GM18505 (cell line): ENCODE measurements at regions not wholly inside any gene's neighbourhood (a gene's known extent, or its start where the extent isn't known, plus 50 kb on each side); places are given as distances from the start of the nearest gene placed in this dataset.

Experiments used
- ATAC-seq: cut with Tn5 transposase; IDR thresholded peaks from one replicate; pipeline ENCODE4 v1.9.1; 2021; ENCODE audit not compliant: unreplicated experiment
- POLR2A ChIP-seq: IDR thresholded peaks from 4 replicates; pipeline ENCODE4 v1.6.1; 2011; ENCODE audit warnings: borderline replicate concordance; ENCODE audit not compliant: insufficient read depth, insufficient read length; ENCODE audit errors: extremely low read depth

- ATAC-seq, result no peak
- no peak for TF ChIP-seq POLR2A
These were observed 191.7 kb downstream of the ANAPC1 start for GRCh38 chr2:111692311-111692710.

- no peak for TF ChIP-seq POLR2A
- ATAC-seq, result no peak
These were observed 189.3 kb downstream of the ANAPC1 start for GRCh38 chr2:111694700-111695101.

GRCh38 chr2:111695441-111696007 is 188.5 kb downstream of the ANAPC1 start:
- no peak for ATAC-seq
- no peak for TF ChIP-seq POLR2A

DNA sequence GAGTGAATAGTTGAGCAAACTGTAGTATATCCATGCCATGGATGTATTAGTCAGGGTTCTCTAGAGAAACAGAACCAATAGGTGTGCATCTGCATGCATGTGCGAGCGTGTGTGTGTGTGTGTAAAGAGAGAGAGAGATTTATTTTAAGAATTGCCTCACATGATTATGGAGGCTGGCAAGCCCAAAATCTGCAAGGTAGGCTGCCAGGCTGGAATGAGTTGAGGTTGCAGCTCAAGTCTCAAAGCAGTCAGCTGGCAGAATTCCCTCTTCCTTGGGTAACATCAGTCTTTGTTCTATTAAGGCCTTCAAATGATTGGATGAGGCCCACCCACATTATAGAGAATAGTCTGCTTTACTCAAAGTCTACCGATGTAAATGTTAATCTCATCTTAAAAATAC is 187.8 kb downstream of the ANAPC1 start:
- ATAC-seq, result no peak
- TF ChIP-seq POLR2A, result no peak

- ATAC-seq, result no peak
- no peak for TF ChIP-seq POLR2A
These were observed 186.4 kb downstream of the ANAPC1 start for GRCh38 chr2:111697560-111697959.

- TF ChIP-seq POLR2A, result no peak
These were observed 185.9 kb downstream of the ANAPC1 start for GRCh38 chr2:111698089-111698488.

DNA sequence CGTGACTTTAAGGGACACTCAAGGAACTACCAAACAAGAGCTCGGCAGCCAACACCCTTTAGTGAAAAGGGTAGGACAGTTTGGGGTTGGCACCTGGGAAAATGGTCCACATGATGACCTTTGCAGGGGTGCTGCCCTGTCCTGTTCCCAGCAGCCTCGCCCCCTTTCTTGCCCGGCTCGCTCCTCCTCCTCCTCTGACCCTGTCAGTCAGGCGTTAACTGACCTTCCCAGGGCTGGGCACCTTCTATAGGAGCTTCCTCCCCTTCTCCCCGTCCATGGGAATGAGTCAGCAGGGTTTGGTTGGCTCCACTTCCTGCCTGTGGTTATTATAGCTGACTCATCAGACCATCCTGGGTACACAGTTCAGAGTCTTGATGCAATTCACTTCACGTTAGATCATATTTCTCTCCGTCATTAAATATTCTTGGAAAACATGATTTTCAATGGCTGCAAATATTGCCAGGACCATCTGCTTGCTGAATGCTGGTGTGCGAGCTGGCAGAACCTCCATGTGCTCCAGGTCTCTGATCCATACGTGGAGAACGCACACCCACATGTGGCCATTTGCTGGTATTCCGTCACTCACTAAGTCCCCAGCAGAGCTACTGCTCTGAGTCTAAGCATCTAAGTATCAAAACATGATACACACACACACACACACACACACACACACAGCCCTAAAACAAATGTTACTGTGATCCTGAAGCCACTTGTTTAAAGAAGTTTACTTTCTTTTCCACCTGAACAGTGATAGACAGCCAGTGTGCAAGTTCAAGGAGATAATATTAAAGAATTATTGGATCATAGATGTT is 185.0 kb downstream of the ANAPC1 start:
- no peak for TF ChIP-seq POLR2A
- ATAC-seq, result no peak

More at GRCh38 chr2:111698089-111698488, 185.9 kb downstream of the ANAPC1 start:
- ATAC-seq, result no peak

DNA sequence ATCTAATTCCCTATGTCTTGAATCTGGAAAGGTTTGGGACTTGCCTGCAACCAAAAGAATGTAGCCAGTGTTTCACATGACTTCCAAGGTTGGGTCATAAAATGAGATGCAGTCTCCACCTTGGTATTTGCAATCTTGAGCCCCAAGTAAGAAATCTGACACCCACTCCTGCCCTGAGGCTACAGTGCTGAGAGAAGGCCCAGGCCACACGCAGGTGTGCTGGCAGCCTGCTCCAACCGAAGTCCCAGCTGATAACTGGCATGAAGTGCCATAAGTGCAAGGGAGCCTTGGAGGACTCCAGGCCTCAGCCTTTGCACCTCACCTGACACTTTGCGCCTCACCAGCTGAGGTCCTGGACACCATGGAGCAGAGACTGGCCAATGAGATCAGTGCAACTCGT is 182.7 kb downstream of the ANAPC1 start:
- TF ChIP-seq POLR2A, result no peak
- no peak for ATAC-seq

- no peak for ATAC-seq
- no peak for TF ChIP-seq POLR2A
These were observed 182.2 kb downstream of the ANAPC1 start for GRCh38 chr2:111701798-111702118.

- TF ChIP-seq POLR2A, result no peak
- no peak for ATAC-seq
These were observed 181.7 kb downstream of the ANAPC1 start for GRCh38 chr2:111702119-111702803.

- no peak for ATAC-seq
- no peak for TF ChIP-seq POLR2A
These were observed 181.2 kb downstream of the ANAPC1 start for GRCh38 chr2:111702804-111703196.

GRCh38 chr2:111703759-111704158 is 180.2 kb downstream of the ANAPC1 start:
- no peak for ATAC-seq
- no peak for TF ChIP-seq POLR2A

DNA sequence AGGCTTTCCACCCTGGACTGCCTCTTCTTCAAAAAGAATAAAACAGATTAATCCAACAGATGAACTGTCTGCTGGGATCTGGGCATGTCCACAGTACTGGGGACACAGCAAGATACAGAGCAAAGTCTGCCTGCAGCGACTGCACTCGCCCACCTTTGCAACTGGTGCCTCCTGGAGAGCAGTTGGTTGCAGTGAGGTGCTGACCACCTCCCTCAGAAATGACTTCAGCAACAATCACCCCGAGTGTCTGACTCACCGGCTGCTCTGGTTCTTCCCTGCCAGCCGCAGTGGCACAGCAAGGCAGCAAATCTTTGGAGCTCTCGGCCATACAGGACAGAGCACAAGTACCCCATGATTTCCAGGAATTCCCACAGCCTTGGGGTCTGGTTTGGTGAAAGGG is 179.7 kb downstream of the ANAPC1 start:
- ATAC-seq, result no peak
- TF ChIP-seq POLR2A, result no peak

GRCh38 chr2:111705239-111705638 is 178.8 kb downstream of the ANAPC1 start:
- peak; percentile 19 for ATAC-seq
- TF ChIP-seq POLR2A, result no peak
